Suprapubic skin (tissue), 4 donors: ENCODE measurements at regions not wholly inside any gene's neighbourhood (a gene's known extent, or its start where the extent isn't known, plus 50 kb on each side); places are given as distances from the start of the nearest gene placed in this dataset.

Source experiments
- DNase-seq, 2 donors: peaks; one replicate each; pipeline ENCODE4 v3.0.0-alpha.2; 2019; ENCODE audit warnings: low spot score in 2 of 2
- H3K27ac ChIP-seq: fragments of 200-600 bp; sonication (generic); one replicate; pipeline ENCODE4 v1.5.1; 2019
- H3K27me3 ChIP-seq: fragments of 200-600 bp; sonication (generic); one replicate; pipeline ENCODE4 v1.5.1; 2019
- H3K36me3 ChIP-seq: fragments of 200-600 bp; sonication (generic); one replicate; pipeline ENCODE4 v1.5.1; 2019
- H3K4me1 ChIP-seq: fragments of 200-600 bp; sonication (generic); one replicate; pipeline ENCODE4 v1.5.1; 2019
- H3K4me3 ChIP-seq: fragments of 200-600 bp; sonication (generic); one replicate; pipeline ENCODE4 v1.5.1; 2019; ENCODE audit warnings: mild to moderate bottlenecking
- H3K9me3 ChIP-seq: fragments of 200-600 bp; sonication (generic); one replicate; pipeline ENCODE4 v1.5.1; 2019
- CTCF ChIP-seq, 2 donors: fragments of 200-600 bp in 1 of 2; fragments of 450-650 bp in 1 of 2; sonication (generic) in 1 of 2; IDR thresholded peaks; one replicate each; pipeline ENCODE4 v1.5.1; 2016 to 2019; ENCODE audit warnings: antibody characterized with exemption in 2 of 2, mild to moderate bottlenecking in 1 of 2, moderate library complexity in 1 of 2
- EP300 ChIP-seq: sonication (generic); formaldehyde crosslinking; IDR thresholded peaks from one replicate; pipeline ENCODE4 v1.6.1; 2017; ENCODE audit warnings: antibody characterized with exemption
- POLR2A ChIP-seq, 2 donors: fragments of 450-650 bp; IDR thresholded peaks; one replicate each; pipeline ENCODE4 v1.6.1; 2017; ENCODE audit warnings: antibody characterized with exemption in 2 of 2, mild to moderate bottlenecking in 2 of 2, moderate library complexity in 2 of 2
- POLR2AphosphoS5 ChIP-seq, 3 donors: sonication (generic); formaldehyde crosslinking; IDR thresholded peaks; one replicate each; pipeline ENCODE4 v1.6.1; 2017; ENCODE audit warnings: antibody characterized with exemption in 3 of 3
- WGBS: methylation state at CpG from one replicate; pipeline ENCODE4 v1.1.5; 2018; 5-methylcytosine and 5-hydroxymethylcytosine counted together

DNA sequence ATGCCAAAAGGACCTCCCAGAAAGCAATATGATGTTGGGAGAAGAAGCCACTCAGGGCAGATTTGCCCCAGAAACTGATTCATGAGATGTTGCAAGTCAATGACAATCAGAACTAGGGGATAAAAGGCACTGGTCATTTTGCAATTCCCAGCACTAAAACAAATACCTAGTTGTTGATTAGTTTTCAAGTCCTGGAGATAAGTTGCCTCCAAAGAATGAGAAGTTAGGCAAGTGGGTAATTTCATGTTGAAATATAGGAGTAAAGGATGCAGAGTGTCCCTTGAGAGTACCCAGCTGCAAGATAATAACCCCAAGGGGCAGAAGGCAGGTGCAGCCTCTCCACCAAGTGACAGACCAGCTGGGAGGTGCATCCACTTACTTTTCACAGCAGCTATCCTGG is 363.6 kb downstream of the PBX1 start:
- Histone ChIP-seq H3K27me3 (no peaks in the 10 kb centered on the region), H3K27ac (no peak overlapping the region), H3K9me3 (no peaks in the 10 kb centered on the region), H3K4me3 (no peak overlapping the region), H3K4me1 (no peaks in the 10 kb centered on the region), H3K36me3 (no peaks in the 10 kb centered on the region)
- TF ChIP-seq POLR2AphosphoS5 (IDR thresholded peaks at IDR 0.05) (no peak), EP300 (no peak), CTCF (IDR thresholded peaks at IDR 0.05) (no peak), POLR2A (IDR thresholded peaks at IDR 0.05) (no peak)
- DNase-seq = no peak

- TF ChIP-seq EP300 = no peak
- no peak for TF ChIP-seq POLR2AphosphoS5 (IDR thresholded peaks at IDR 0.05)
- no peak for TF ChIP-seq POLR2A (IDR thresholded peaks at IDR 0.05)
- no peak for TF ChIP-seq CTCF (IDR thresholded peaks at IDR 0.05)
- Histone ChIP-seq H3K4me3 (no peak overlapping the region), H3K9me3 (no peaks in the 10 kb centered on the region), H3K27me3 (no peaks in the 10 kb centered on the region), H3K27ac (no peak overlapping the region), H3K4me1 (no peaks in the 10 kb centered on the region), H3K36me3 (no peaks in the 10 kb centered on the region)
- 81% methylated on average over 5 of the region's 5 CpGs for WGBS
- DNase-seq = no peak
Observed at GRCh38 chr1:164921493-164921892, 362.5 kb downstream of the PBX1 start.

DNA sequence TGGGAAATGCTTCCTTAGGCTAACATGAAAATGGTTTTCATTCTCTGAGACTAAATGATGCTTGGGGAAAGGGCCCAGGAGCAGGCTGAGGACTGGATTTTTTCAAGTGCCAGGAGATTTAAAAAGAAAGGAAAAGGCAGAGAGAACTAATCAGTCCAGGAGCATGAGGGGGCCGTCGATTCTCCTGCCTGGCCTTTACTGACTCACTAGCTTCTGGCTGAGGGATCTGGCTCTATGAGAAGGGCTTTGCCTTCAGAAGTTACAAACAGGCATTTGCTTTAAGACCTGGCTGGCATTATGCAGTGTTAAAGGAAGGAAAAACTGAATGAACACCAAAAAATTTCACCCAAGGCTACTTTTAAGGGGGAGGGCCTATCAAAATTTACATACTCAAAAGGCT is 359.2 kb downstream of the PBX1 start:
- no peak for TF ChIP-seq POLR2A (IDR thresholded peaks at IDR 0.05)
- no peak for TF ChIP-seq POLR2AphosphoS5 (IDR thresholded peaks at IDR 0.05)
- no peak for TF ChIP-seq EP300
- TF ChIP-seq CTCF (IDR thresholded peaks at IDR 0.05) = no peak
- DNase-seq = no peak
- Histone ChIP-seq H3K36me3 (no peaks in the 10 kb centered on the region), H3K27me3 (no peaks in the 10 kb centered on the region), H3K9me3 (no peaks in the 10 kb centered on the region), H3K27ac (no peak overlapping the region), H3K4me3 (no peak overlapping the region), H3K4me1 (no peaks in the 10 kb centered on the region)
- WGBS = 51% methylated on average over 2 of the region's 2 CpGs

DNA sequence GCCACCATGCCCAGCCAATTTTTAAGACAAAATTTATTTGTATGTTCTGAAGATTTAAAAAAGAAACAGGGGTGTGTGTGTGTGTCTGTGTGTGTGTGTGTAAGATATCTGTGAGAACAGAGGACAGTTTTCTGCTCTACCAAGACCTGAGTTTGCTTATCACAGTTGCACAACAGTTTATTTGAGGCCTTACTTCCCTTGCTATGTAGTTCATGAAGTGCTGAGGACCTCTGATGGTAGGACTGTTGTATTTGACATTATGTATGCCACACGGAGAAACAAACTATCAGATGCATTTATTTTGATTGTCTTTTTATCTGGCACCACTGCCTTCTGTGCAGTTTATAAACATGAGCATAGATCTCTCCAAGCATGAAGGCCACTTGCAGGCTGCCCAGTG is 355.2 kb downstream of the PBX1 start:
- no peaks in the 10 kb centered on the region for H3K4me1 ChIP-seq
- H3K9me3 ChIP-seq = no peaks in the 10 kb centered on the region
- 29% methylated on average over 1 of the region's 1 CpG for WGBS
- H3K27ac ChIP-seq = no peak overlapping the region
- H3K4me3 ChIP-seq = no peak overlapping the region
- H3K27me3 ChIP-seq = no peaks in the 10 kb centered on the region
- no peak for DNase-seq
- no peaks in the 10 kb centered on the region for H3K36me3 ChIP-seq
- TF ChIP-seq CTCF (IDR thresholded peaks at IDR 0.05) = no peak
- no peak for TF ChIP-seq EP300

DNA sequence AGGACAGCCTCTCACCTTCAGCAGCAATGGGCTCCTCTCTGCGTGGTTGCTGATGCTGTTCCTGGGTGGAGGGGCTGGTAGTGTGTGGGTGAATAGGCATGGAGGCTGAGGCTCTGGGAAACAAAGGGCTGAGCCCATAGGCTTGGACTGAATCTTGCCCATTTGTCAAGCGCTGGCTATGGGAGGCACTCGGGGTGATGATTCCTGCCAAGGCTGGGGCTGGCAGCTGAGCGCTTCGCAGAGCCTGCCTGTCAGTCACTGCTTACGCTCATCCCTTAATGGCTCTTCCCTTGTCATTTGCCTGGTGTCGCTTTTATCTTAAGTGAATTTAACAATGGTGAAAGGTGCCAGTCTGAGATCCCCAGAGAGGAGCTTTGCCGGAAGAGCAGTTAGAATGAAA is 353.3 kb downstream of the PBX1 start:
- 90% methylated on average over 8 of the region's 8 CpGs for WGBS

More for the DNA sequence above, 353.3 kb downstream of the PBX1 start:
- Histone ChIP-seq H3K27me3 (no peaks in the 10 kb centered on the region), H3K27ac (no peak overlapping the region), H3K4me1 (no peaks in the 10 kb centered on the region), H3K9me3 (no peaks in the 10 kb centered on the region), H3K4me3 (no peak overlapping the region), H3K36me3 (no peaks in the 10 kb centered on the region)
- TF ChIP-seq POLR2A (IDR thresholded peaks at IDR 0.05) (no peak), POLR2AphosphoS5 (IDR thresholded peaks at IDR 0.05) (no peak), CTCF (IDR thresholded peaks at IDR 0.05) (no peak), EP300 (no peak)
- DNase-seq = no peak
